ENCODE measurements at regions not wholly inside any gene's neighbourhood (a gene's known extent, or its start where the extent isn't known, plus 50 kb on each side); places are given as distances from the start of the nearest gene placed in this dataset.
A peak's percentile ranks its signal among the peaks of the same experiment; 100 is the strongest.
"Not testable (repeated sequence)": the region's sequence is repeated elsewhere in the genome, so short reads cannot be mapped to it uniquely, and the experiment has no call there.

- DNase-seq = no peak
Measured at GRCh38 chr5:110872963-110873362, 134.2 kb downstream of the SLC25A46 start.

GRCh38 chr5:110873773-110874437, 135.1 kb downstream of the SLC25A46 start:
- DNase-seq = no peak

- DNase-seq = not testable (repeated sequence)
Measured at GRCh38 chr5:110875115-110875514, 136.3 kb downstream of the SLC25A46 start.

GRCh38 chr5:110878115-110878514, 139.3 kb downstream of the SLC25A46 start:
- no peak for DNase-seq

GRCh38 chr5:110879675-110880074, 140.9 kb downstream of the SLC25A46 start:
- DNase-seq = no peak

- no peak for DNase-seq
Measured at GRCh38 chr5:110880413-110880812, 141.6 kb downstream of the SLC25A46 start.

- no peak for DNase-seq
Measured at GRCh38 chr5:110884005-110884404, 145.2 kb downstream of the SLC25A46 start.

- not testable (repeated sequence) for DNase-seq
Measured at GRCh38 chr5:110887170-110887569, 148.4 kb downstream of the SLC25A46 start.

GRCh38 chr5:110893854-110894483, 155.2 kb downstream of the SLC25A46 start:
- not testable (repeated sequence) for DNase-seq

GRCh38 chr5:110894805-110895204, 156.0 kb downstream of the SLC25A46 start:
- no peak for DNase-seq

GRCh38 chr5:110896901-110897300, 158.1 kb downstream of the SLC25A46 start:
- no peak for DNase-seq

GRCh38 chr5:110899566-110900412, 161.0 kb downstream of the SLC25A46 start:
- no peak for DNase-seq

- DNase-seq = no peak
Measured at GRCh38 chr5:110900829-110901228, 162.0 kb downstream of the SLC25A46 start.

GRCh38 chr5:110903966-110904365, 165.2 kb downstream of the SLC25A46 start:
- DNase-seq = no peak

- DNase-seq = no peak
Measured at GRCh38 chr5:110908848-110909247, 162.7 kb upstream of the TSLP start.

GRCh38 chr5:110909415-110909814, 162.1 kb upstream of the TSLP start:
- no peak for DNase-seq

GRCh38 chr5:110909950-110910349, 161.6 kb upstream of the TSLP start:
- no peak for DNase-seq

GRCh38 chr5:110913221-110913620, 158.3 kb upstream of the TSLP start:
- no peak for DNase-seq

- DNase-seq = peak; percentile 84
Measured at GRCh38 chr5:110916381-110917049, 155.0 kb upstream of the TSLP start.

- peak; percentile 66 for DNase-seq
Measured at GRCh38 chr5:110917161-110917875, 154.2 kb upstream of the TSLP start.

GRCh38 chr5:110918683-110919082, 152.8 kb upstream of the TSLP start:
- DNase-seq = no peak

GRCh38 chr5:110923971-110924370, 147.5 kb upstream of the TSLP start:
- no peak for DNase-seq

GRCh38 chr5:110925398-110925797, 146.1 kb upstream of the TSLP start:
- DNase-seq = no peak
